PC-3 (cell line): ENCODE measurements at regions not wholly inside any gene's neighbourhood (a gene's known extent, or its start where the extent isn't known, plus 50 kb on each side); places are given as distances from the start of the nearest gene placed in this dataset.
A peak's percentile ranks its signal among the peaks of the same experiment; 100 is the strongest.

ENCODE experiments used
- ATAC-seq: fragments of 200-7000 bp; cut with Tn5 transposase; 2 replicates; pipeline ENCODE4 v1.9.1; 2020; ENCODE audit warnings: mild to moderate bottlenecking, moderate library complexity
- BruUV-seq: library from RNA; stranded (reverse); fragments of 400-500 nt; replicated peaks from 2 replicates; lab custom pipeline; 2021; lab: Mats Ljungman, UMichigan
- CTCF ChIA-PET: fragments of 300-600 bp; sonication (Branson Sonifier 250); formaldehyde crosslinking; loops from one replicate; lab custom pipeline; 2022; ENCODE audit warnings: antibody characterized with exemption; lab: Charles Lee
- POLR2A ChIA-PET: fragments of 300-600 bp; sonication (Branson Sonifier 250); formaldehyde crosslinking; loops from one replicate; lab custom pipeline; 2022; ENCODE audit warnings: antibody characterized with exemption; ENCODE audit not compliant: unreplicated experiment; lab: Charles Lee
- DNase-seq: peaks from one replicate; pipeline ENCODE4 v3.0.0-alpha.2; 2015
- H2AFZ ChIP-seq: fragments of 300-600 bp; sonication (generic); 2 replicates; pipeline ENCODE4 v1.6.0; 2016; ENCODE audit warnings: antibody characterized with exemption, low read length
- H3F3A ChIP-seq: fragments of 300-600 bp; sonication (generic); one replicate; pipeline ENCODE4 v1.6.0; 2017; ENCODE audit warnings: antibody characterized with exemption, low read length, control low read depth, mild to moderate bottlenecking; ENCODE audit not compliant: unreplicated experiment
- H3K27ac ChIP-seq: fragments of 300-600 bp; sonication (generic); 2 replicates; pipeline ENCODE4 v1.5.1; 2016; ENCODE audit warnings: mild to moderate bottlenecking, low read length
- H3K27me3 ChIP-seq: fragments of 300-600 bp; sonication (generic); 2 replicates; pipeline ENCODE4 v1.6.1; 2016; ENCODE audit warnings: low read length, mixed read lengths
- H3K36me3 ChIP-seq: fragments of 300-600 bp; sonication (generic); 2 replicates; pipeline ENCODE4 v1.6.1; 2016; ENCODE audit warnings: low read depth, mixed run types, low read length, mixed read lengths
- H3K4me1 ChIP-seq: fragments of 300-600 bp; sonication (generic); 2 replicates; pipeline ENCODE4 v1.5.1; 2016; ENCODE audit warnings: low read length; ENCODE audit not compliant: insufficient read depth
- H3K4me2 ChIP-seq: fragments of 300-600 bp; sonication (generic); 2 replicates; pipeline ENCODE4 v1.6.0; 2016; ENCODE audit warnings: low read length
- H3K4me3 ChIP-seq: fragments of 300-600 bp; sonication (generic); 2 replicates; pipeline ENCODE4 v1.5.1; 2016; ENCODE audit warnings: mild to moderate bottlenecking, low read length, mixed read lengths
- H3K79me2 ChIP-seq: fragments of 300-600 bp; sonication (generic); 2 replicates; pipeline ENCODE4 v1.6.1; 2017; ENCODE audit warnings: low read length, mixed read lengths
- H3K9ac ChIP-seq: fragments of 300-600 bp; sonication (generic); 2 replicates; pipeline ENCODE4 v1.6.0; 2016; ENCODE audit warnings: mild to moderate bottlenecking, low read length
- H3K9me2 ChIP-seq: fragments of 300-600 bp; sonication (generic); replicated peaks from 2 replicates; pipeline ENCODE4 v1.6.1; 2016; ENCODE audit warnings: mixed run types, low read length, mixed read lengths
- H3K9me3 ChIP-seq: fragments of 300-600 bp; sonication (generic); 2 replicates; pipeline ENCODE4 v1.6.1; 2016; ENCODE audit warnings: low read length, mixed read lengths
- H4K20me1 ChIP-seq: fragments of 300-600 bp; sonication (generic); 2 replicates; pipeline ENCODE4 v1.6.1; 2016; ENCODE audit warnings: low read length, mixed read lengths
- CTCF ChIP-seq: fragments of 300-600 bp; sonication (generic); conservative IDR thresholded peaks from 2 replicates; pipeline ENCODE4 v1.5.1; 2017; ENCODE audit warnings: antibody characterized with exemption, low read depth, mild to moderate bottlenecking, low read length
- EZH2 ChIP-seq: fragments of 300-600 bp; sonication (generic); IDR thresholded peaks from one replicate; pipeline ENCODE4 v1.6.1; 2017; ENCODE audit warnings: antibody characterized with exemption, mild to moderate bottlenecking, low read length; ENCODE audit not compliant: unreplicated experiment
- EZH2phosphoT487 ChIP-seq: fragments of 300-600 bp; sonication (generic); IDR thresholded peaks from 2 replicates; pipeline ENCODE4 v1.6.1; 2018; ENCODE audit warnings: mild to moderate bottlenecking, antibody characterized with exemption, low read length, borderline replicate concordance
- intact Hi-C: fragments of 100-400 bp; cut with micrococcal nuclease; formaldehyde crosslinking; loops from 2 replicates; pipeline ENCODE4 v1.9.0; 2023

- Histone ChIP-seq H3F3A (no peaks in the 10 kb centered on the region), H3K9ac (no peak overlapping the region), H3K27ac (no peak overlapping the region), H3K4me3 (no peak overlapping the region; the same call in 1 of the 2 replicates), H3K27me3 (no peaks in the 10 kb centered on the region), H3K36me3 (no peaks in the 10 kb centered on the region), H2AFZ (peak overlapping the region; percentile 57; the same call in 1 of the 2 replicates), H3K9me3 (no peaks in the 10 kb centered on the region), H3K4me1 (0 out of 2 replicates have a peak, but pooled peaks cover 12% of the 10 kb centered on the region), H4K20me1 (no peaks in the 10 kb centered on the region), H3K4me2 (peak overlapping the region; percentile 82), H3K9me2 (no peaks in the 10 kb centered on the region), H3K79me2 (no peaks in the 10 kb centered on the region)
- BruUV-seq = no TSS peak
- POLR2A ChIA-PET = no interaction called here
- CTCF ChIA-PET = no interaction called here
- ATAC-seq (no peak), DNase-seq (no peak)
- intact Hi-C loops = no loop called here
- TF ChIP-seq EZH2phosphoT487 (no peak), CTCF (no peak), EZH2 (no peak)
Measured at GRCh38 chr12:34348064-34348463, 325.8 kb downstream of the ALG10 start.

DNA sequence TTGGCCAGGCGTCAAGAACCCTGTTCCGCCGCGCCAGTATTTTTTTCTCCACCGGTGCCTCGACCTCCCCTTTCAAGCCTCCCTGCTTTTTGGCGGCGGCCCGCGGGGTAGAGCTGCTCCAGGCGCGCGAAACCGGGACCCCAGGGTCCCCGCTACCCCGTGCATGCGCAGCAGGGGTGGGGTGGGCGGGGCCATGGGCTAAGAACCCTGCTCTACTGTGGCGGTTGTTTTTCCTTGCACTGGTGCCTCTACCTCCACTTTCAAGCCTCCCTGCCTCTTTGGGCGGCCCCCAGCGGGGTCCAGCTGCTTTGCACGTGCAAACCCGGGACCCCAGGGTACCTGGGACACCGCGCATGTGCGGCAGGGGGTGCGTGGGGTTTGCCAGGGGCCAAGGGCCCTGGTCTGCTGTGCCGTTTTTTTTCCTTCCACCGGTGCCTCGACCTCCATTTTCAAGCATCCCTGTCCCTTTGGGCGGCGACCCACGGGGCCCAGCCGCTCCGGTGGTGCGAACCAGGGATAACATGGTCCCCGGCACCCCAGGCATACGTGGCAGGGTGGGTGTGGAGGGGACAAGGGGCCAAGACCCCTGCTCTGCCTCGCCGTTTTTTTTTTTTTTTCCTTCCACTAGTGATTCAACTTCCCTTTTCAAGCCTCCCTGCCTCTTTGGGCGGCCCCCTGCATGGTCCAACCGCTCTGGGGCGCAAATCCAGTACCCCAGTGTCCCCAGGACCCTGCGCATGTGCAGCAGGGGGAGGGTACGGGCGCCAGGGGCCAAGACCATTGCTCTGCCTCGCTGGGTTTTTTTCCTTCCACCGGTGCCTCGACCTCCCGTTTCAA is 326.8 kb downstream of the ALG10 start:
- CTCF ChIA-PET = no interaction called here

More for the DNA sequence above, 326.8 kb downstream of the ALG10 start:
- Histone ChIP-seq H3K9ac (no peak overlapping the region), H3K9me2 (no peaks in the 10 kb centered on the region), H3K36me3 (no peaks in the 10 kb centered on the region), H4K20me1 (no peaks in the 10 kb centered on the region), H2AFZ (peak overlapping the region; percentile 82), H3K27ac (no peak overlapping the region), H3K4me1 (0 out of 2 replicates have a peak, but pooled peaks cover 12% of the 10 kb centered on the region), H3K79me2 (no peaks in the 10 kb centered on the region), H3F3A (no peaks in the 10 kb centered on the region), H3K4me2 (peak overlapping the region; percentile 82), H3K27me3 (no peaks in the 10 kb centered on the region), H3K9me3 (no peaks in the 10 kb centered on the region), H3K4me3 (peak overlapping the region; percentile 60)
- POLR2A ChIA-PET = no interaction called here
- intact Hi-C loops = no loop called here
- TSS peak; percentile 15 for BruUV-seq
- DNase-seq (peak; percentile 11), ATAC-seq (peak; percentile 45)
- TF ChIP-seq EZH2phosphoT487 (no peak), CTCF (no peak), EZH2 (no peak)
